ENCODE measurements at regions not wholly inside any gene's neighbourhood (a gene's known extent, or its start where the extent isn't known, plus 50 kb on each side); places are given as distances from the start of the nearest gene placed in this dataset.

DNA sequence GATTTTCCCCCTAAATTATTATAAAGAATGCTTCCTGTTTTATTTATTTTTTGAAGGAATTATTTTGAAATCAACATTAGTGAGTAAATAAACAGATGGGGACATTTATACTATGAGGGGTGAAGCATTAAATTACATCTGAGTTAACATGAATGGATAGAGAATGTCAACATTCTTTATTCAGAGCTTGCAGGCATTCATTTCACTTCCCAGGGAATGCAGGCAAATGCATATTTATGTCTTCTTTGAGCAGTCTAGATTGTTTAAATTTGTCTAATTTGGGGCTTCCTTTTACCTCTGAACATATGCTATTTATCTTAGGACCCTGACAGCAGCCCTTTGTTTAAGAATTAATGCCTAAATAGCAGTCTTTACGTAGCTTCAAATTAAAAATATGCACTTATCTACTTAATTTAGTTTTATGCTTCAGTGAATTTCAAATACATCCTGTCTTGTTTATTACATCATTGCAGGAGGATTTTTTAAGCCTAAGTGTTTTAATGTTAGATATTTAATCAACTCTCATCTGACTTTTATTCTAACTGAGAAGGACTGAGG is 630.5 kb upstream of the LMCD1 start:
- TF ChIP-seq CTCF (IDR thresholded peaks at IDR 0.05; ENCODE audit: low read depth, low read length, missing input control) (no peak), HNF4A (conservative IDR thresholded peaks at IDR 0.05) (no peak), REST (IDR thresholded peaks at IDR 0.05) (no peak), YY1 (IDR thresholded peaks at IDR 0.05) (no peak), GABPA (IDR thresholded peaks at IDR 0.05 in 1 of 2, conservative IDR thresholded peaks at IDR 0.05 in 1 of 2) (no peak), NR2F2 (IDR thresholded peaks at IDR 0.05) (no peak)
